ENCODE measurements at regions not wholly inside any gene's neighbourhood (a gene's known extent, or its start where the extent isn't known, plus 50 kb on each side); places are given as distances from the start of the nearest gene placed in this dataset.

DNA sequence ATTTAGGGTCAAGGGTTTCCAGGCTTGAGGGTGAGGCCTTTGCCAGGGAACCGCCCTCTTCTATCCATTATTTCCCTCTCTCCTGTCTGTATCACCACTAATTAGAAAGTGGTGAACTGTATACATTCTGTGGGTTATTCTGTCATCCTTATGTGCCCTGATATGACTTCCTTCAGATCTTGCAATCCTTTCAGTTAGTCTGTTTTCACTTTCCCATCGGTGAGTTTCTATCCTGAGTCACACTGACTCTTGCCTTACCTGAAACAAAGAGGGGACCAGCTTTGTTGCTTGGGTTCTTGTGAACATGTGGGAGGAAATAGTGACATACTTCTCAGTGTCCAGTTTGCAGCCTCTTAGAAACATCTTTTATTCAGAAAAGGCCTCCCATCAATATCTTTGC is 205.4 kb upstream of the GHR start:
- POLR2A ChIA-PET, result no interaction called here

More for the DNA sequence above, 205.4 kb upstream of the GHR start:
- Histone ChIP-seq H3K4me1 (ENCODE audit: control insufficient read depth in 1 of 2, insufficient read depth in 2 of 2, low read length in 2 of 2) (no peaks in the 10 kb centered on the region), H3K9me2 (ENCODE audit: insufficient read depth) (no peaks in the 10 kb centered on the region), H3K27ac (ENCODE audit: low read depth, low read length) (no peak overlapping the region), H4K20me1 (ENCODE audit: insufficient read depth) (no peaks in the 10 kb centered on the region; the same call in 1 of the 2 replicates), H3K27me3 (ENCODE audit: insufficient read depth, low read length) (no peaks in the 10 kb centered on the region), H2AFZ (ENCODE audit: low read depth, low read length, poor library complexity, severe bottlenecking) (no peak overlapping the region), H3K4me2 (ENCODE audit: low read length) (no peak overlapping the region), H3K9ac (ENCODE audit: low read length) (no peak overlapping the region), H3K4me3 (replicated peaks in 1 of 2; ENCODE audit: low read depth in 1 of 2, low read length in 2 of 2) (no peak overlapping the region), H3K79me2 (ENCODE audit: insufficient read depth, low read length) (no peaks in the 10 kb centered on the region), H3K9me3 (ENCODE audit: control insufficient read depth in 1 of 2, insufficient read depth in 1 of 2, low read depth in 1 of 2, low read length in 2 of 2) (no peaks in the 10 kb centered on the region), H3K36me3 (ENCODE audit: control insufficient read depth in 1 of 2, insufficient read depth in 2 of 2, low read length in 2 of 2) (no peaks in the 10 kb centered on the region)
- TF ChIP-seq SRF (IDR thresholded peaks at IDR 0.05; ENCODE audit: low read depth), result no peak
- no peak for TF ChIP-seq YY1 (IDR thresholded peaks at IDR 0.05; ENCODE audit: extremely low read depth, insufficient replicate concordance, low read depth, low read length)
- no peak for TF ChIP-seq CEBPB (IDR thresholded peaks at IDR 0.05; ENCODE audit: low read depth)
- TF ChIP-seq, protein P1, sequence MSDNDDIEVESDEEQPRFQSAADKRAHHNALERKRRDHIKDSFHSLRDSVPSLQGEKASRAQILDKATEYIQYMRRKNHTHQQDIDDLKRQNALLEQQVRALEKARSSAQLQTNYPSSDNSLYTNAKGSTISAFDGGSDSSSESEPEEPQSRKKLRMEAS (IDR thresholded peaks at IDR 0.05), result no peak
- no peak for TF ChIP-seq EGR1 (IDR thresholded peaks at IDR 0.05; ENCODE audit: low read depth)
- TF ChIP-seq FOSL1 (IDR thresholded peaks at IDR 0.05; ENCODE audit: low read depth), result no peak
- no peak for TF ChIP-seq RAD21 (IDR thresholded peaks at IDR 0.05; ENCODE audit: low read depth)
- TF ChIP-seq SP1 (IDR thresholded peaks at IDR 0.05; ENCODE audit: low read depth), result no peak
- TF ChIP-seq, protein P2, sequence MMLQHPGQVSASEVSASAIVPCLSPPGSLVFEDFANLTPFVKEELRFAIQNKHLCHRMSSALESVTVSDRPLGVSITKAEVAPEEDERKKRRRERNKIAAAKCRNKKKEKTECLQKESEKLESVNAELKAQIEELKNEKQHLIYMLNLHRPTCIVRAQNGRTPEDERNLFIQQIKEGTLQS (IDR thresholded peaks at IDR 0.05), result no peak
- TF ChIP-seq ZFX (IDR thresholded peaks at IDR 0.05), result no peak
- TF ChIP-seq ZNF274 (IDR thresholded peaks at IDR 0.05; ENCODE audit: low read depth, low read length), result no peak
- TF ChIP-seq, protein P3, sequence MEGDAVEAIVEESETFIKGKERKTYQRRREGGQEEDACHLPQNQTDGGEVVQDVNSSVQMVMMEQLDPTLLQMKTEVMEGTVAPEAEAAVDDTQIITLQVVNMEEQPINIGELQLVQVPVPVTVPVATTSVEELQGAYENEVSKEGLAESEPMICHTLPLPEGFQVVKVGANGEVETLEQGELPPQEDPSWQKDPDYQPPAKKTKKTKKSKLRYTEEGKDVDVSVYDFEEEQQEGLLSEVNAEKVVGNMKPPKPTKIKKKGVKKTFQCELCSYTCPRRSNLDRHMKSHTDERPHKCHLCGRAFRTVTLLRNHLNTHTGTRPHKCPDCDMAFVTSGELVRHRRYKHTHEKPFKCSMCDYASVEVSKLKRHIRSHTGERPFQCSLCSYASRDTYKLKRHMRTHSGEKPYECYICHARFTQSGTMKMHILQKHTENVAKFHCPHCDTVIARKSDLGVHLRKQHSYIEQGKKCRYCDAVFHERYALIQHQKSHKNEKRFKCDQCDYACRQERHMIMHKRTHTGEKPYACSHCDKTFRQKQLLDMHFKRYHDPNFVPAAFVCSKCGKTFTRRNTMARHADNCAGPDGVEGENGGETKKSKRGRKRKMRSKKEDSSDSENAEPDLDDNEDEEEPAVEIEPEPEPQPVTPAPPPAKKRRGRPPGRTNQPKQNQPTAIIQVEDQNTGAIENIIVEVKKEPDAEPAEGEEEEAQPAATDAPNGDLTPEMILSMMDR (IDR thresholded peaks at IDR 0.05 in 2 of 3, conservative IDR thresholded peaks at IDR 0.05 in 1 of 3; ENCODE audit: borderline replicate concordance in 1 of 3, insufficient read depth in 1 of 3, low read depth in 2 of 3, low read length in 2 of 3), result no peak
- no peak for TF ChIP-seq EZH2phosphoT487 (IDR thresholded peaks at IDR 0.05; ENCODE audit: borderline replicate concordance)
- TF ChIP-seq, protein P4, sequence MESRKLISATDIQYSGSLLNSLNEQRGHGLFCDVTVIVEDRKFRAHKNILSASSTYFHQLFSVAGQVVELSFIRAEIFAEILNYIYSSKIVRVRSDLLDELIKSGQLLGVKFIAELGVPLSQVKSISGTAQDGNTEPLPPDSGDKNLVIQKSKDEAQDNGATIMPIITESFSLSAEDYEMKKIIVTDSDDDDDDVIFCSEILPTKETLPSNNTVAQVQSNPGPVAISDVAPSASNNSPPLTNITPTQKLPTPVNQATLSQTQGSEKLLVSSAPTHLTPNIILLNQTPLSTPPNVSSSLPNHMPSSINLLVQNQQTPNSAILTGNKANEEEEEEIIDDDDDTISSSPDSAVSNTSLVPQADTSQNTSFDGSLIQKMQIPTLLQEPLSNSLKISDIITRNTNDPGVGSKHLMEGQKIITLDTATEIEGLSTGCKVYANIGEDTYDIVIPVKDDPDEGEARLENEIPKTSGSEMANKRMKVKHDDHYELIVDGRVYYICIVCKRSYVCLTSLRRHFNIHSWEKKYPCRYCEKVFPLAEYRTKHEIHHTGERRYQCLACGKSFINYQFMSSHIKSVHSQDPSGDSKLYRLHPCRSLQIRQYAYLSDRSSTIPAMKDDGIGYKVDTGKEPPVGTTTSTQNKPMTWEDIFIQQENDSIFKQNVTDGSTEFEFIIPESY (IDR thresholded peaks at IDR 0.05; ENCODE audit: extremely low read depth, insufficient replicate concordance, low read length), result no peak
- no peak for TF ChIP-seq POLR2A (IDR thresholded peaks at IDR 0.05; ENCODE audit: borderline replicate concordance, extremely low read depth, insufficient read depth, insufficient read length)
- TF ChIP-seq TCF7L2 (IDR thresholded peaks at IDR 0.05; ENCODE audit: borderline replicate concordance, extremely low read depth, insufficient read depth, insufficient read length), result no peak
- TF ChIP-seq JUND (IDR thresholded peaks at IDR 0.05), result no peak
- no peak for DNase-seq (ENCODE audit: low read depth, low spot score)
- no peak for ATAC-seq
- BruUV-seq (replicated peaks), result no TSS peak
- ChIA-PET RAD21 (ENCODE audit: low non-redundant PET in 1 of 2, low total read pairs in 2 of 2, uncharacterized antibody in 2 of 2, unreplicated experiment in 2 of 2) (no interaction called here), CTCF (no interaction called here)
- intact Hi-C loops (cut with micrococcal nuclease), result no loop called here
